Endothelial cell of umbilical vein (primary cell): ENCODE measurements at regions not wholly inside any gene's neighbourhood (a gene's known extent, or its start where the extent isn't known, plus 50 kb on each side); places are given as distances from the start of the nearest gene placed in this dataset.

ENCODE experiments used
- BruUV-seq: library from RNA; stranded (reverse); fragments of 400-500 nt; replicated peaks from 2 replicates; lab custom pipeline; 2021; lab: Mats Ljungman, UMichigan
- CTCF ChIA-PET: fragments of 300-600, 350-600 bp; sonication (Branson Sonifier 250); formaldehyde crosslinking; loops from one replicate; lab custom pipeline; 2021; ENCODE audit warnings: antibody characterized with exemption, inconsistent platforms; lab: Charles Lee
- POLR2A ChIA-PET: fragments of 300-600, 350-600 bp; sonication (Branson Sonifier 250); formaldehyde crosslinking; loops from one replicate; lab custom pipeline; 2021; ENCODE audit warnings: antibody characterized with exemption, inconsistent platforms; lab: Charles Lee
- DNase-seq: peaks from one replicate; pipeline ENCODE4 v3.0.0-alpha.2; 2011; ENCODE audit warnings: low read depth, low spot score
- FAIRE-seq: peaks from 2 replicates; lab custom pipeline; 2011; peaks lifted over from hg19 to GRCh38; lab: Jason Lieb, UNC
- H2AFZ ChIP-seq: 2 replicates; pipeline ENCODE4 v1.6.0; 2012; ENCODE audit warnings: low read depth, low read length, control low read depth, inconsistent platforms
- H3K27ac ChIP-seq: 2 replicates; pipeline ENCODE4 v1.5.1; 2011; ENCODE audit warnings: low read depth, mild to moderate bottlenecking, control low read depth, low read length, moderate library complexity; ENCODE audit not compliant: insufficient read depth
- H3K27me3 ChIP-seq, 2 experiments: 2 replicates each; pipeline versions ENCODE4 v1.6.0 to v1.6.1; 2011; ENCODE audit warnings: low read length in 2 of 2, mixed read lengths in 1 of 2; ENCODE audit not compliant: control insufficient read depth in 2 of 2, insufficient read depth in 2 of 2
- H3K36me3 ChIP-seq, 2 experiments: 2 replicates in 1 of 2; 3 replicates in 1 of 2; pipeline ENCODE4 v1.5.1; 2011; ENCODE audit warnings: low read length in 2 of 2, mild to moderate bottlenecking in 1 of 2, moderate library complexity in 1 of 2; ENCODE audit not compliant: control insufficient read depth in 2 of 2, insufficient read depth in 2 of 2; ENCODE audit errors: extremely low read depth in 1 of 2
- H3K4me1 ChIP-seq: 3 replicates; pipeline ENCODE4 v1.5.1; 2011; ENCODE audit warnings: mild to moderate bottlenecking, low read length; ENCODE audit not compliant: control insufficient read depth, insufficient read depth; ENCODE audit errors: extremely low read depth
- H3K4me2 ChIP-seq: 2 replicates; pipeline ENCODE4 v1.6.1; 2011; ENCODE audit warnings: low read length, control low read depth, mixed read lengths; ENCODE audit not compliant: insufficient read depth
- H3K4me3 ChIP-seq, 3 experiments: fragments of 200-600 bp in 1 of 3; sonication (generic), shearing (Covaris generic) in 1 of 3; replicated peaks in 1 of 3; 2 replicates each; pipeline ENCODE4 v1.5.1; 2011 to 2016; ENCODE audit warnings: control low read depth in 3 of 3, low read length in 3 of 3, mild to moderate bottlenecking in 2 of 3, inconsistent platforms in 1 of 3, low read depth in 1 of 3, moderate library complexity in 1 of 3; ENCODE audit not compliant: insufficient read depth in 1 of 3
- H3K79me2 ChIP-seq: 2 replicates; pipeline ENCODE4 v1.6.0; 2012; ENCODE audit warnings: low read length, inconsistent platforms; ENCODE audit not compliant: control insufficient read depth, insufficient read depth
- H3K9ac ChIP-seq: replicated peaks from 2 replicates; pipeline ENCODE3; 2011; ENCODE audit warnings: low read length, control low read depth; ENCODE audit not compliant: insufficient read depth; ENCODE audit errors: extremely low read depth
- H3K9me1 ChIP-seq: replicated peaks from 3 replicates; pipeline ENCODE4 v1.6.0; 2011; ENCODE audit warnings: mild to moderate bottlenecking, low read length; ENCODE audit not compliant: control insufficient read depth, insufficient read depth; ENCODE audit errors: extremely low read depth
- H3K9me3 ChIP-seq: replicated peaks from 2 replicates; pipeline ENCODE4 v1.5.1; 2012; ENCODE audit warnings: low read length, inconsistent platforms; ENCODE audit not compliant: control insufficient read depth, insufficient read depth
- H4K20me1 ChIP-seq: replicated peaks from 2 replicates; pipeline ENCODE3; 2011; ENCODE audit warnings: mild to moderate bottlenecking, low read length; ENCODE audit not compliant: control insufficient read depth, insufficient read depth; ENCODE audit errors: extremely low read depth
- CTCF ChIP-seq, 2 donors: IDR thresholded peaks; 1 replicate in 1 of 2; 2 replicates in 1 of 2; pipeline ENCODE4 v1.5.1; 2011; ENCODE audit warnings: low read length in 2 of 2, mild to moderate bottlenecking in 2 of 2, moderate library complexity in 2 of 2, control low read depth in 1 of 2, inconsistent platforms in 1 of 2, low read depth in 1 of 2; ENCODE audit not compliant: insufficient read depth in 1 of 2; ENCODE audit errors: extremely low read depth in 1 of 2
- EZH2 ChIP-seq: IDR thresholded peaks from 2 replicates; pipeline ENCODE4 v1.6.1; 2012; ENCODE audit warnings: borderline replicate concordance, low read depth, mild to moderate bottlenecking, moderate library complexity, low read length, inconsistent platforms; ENCODE audit not compliant: severe bottlenecking
- FOS ChIP-seq: IDR thresholded peaks from 2 replicates; pipeline ENCODE4 v1.6.1; 2011; ENCODE audit warnings: mild to moderate bottlenecking, low read length, moderate library complexity, borderline replicate concordance; ENCODE audit not compliant: insufficient read depth
- GATA2 ChIP-seq: IDR thresholded peaks from 2 replicates; pipeline ENCODE4 v1.7.0; 2011; ENCODE audit warnings: low read depth, mild to moderate bottlenecking, moderate library complexity, mixed read lengths, low read length; ENCODE audit not compliant: insufficient read length, insufficient read depth
- JUN ChIP-seq: IDR thresholded peaks from 2 replicates; pipeline ENCODE4 v1.6.1; 2011; ENCODE audit warnings: borderline replicate concordance, low read depth; ENCODE audit not compliant: insufficient read length, insufficient read depth
- MAX ChIP-seq: IDR thresholded peaks from 2 replicates; pipeline ENCODE4 v1.6.1; 2011; ENCODE audit not compliant: insufficient read depth, insufficient read length
- MYC ChIP-seq: IDR thresholded peaks from one replicate; pipeline ENCODE4 v1.6.1; 2011; ENCODE audit warnings: mild to moderate bottlenecking, low read depth, low read length
- POLR2A ChIP-seq: IDR thresholded peaks from 2 replicates; pipeline ENCODE4 v1.6.1; 2012; ENCODE audit warnings: low read depth, mild to moderate bottlenecking, control low read depth, low read length
- POLR2AphosphoS5 ChIP-seq: IDR thresholded peaks from 2 replicates; pipeline ENCODE4 v1.6.1; 2012; ENCODE audit warnings: low read depth, mild to moderate bottlenecking, control low read depth, low read length, moderate library complexity; ENCODE audit not compliant: insufficient read depth
- dilution Hi-C: fragments of 300-500 bp; cut with MboI; formaldehyde crosslinking; loops from one replicate; pipeline ENCODE4 v1.15.0; 2019; ENCODE audit warnings: low sequenced_read_pairs; ENCODE audit not compliant: extremely low pct_ligation_motif_present
- intact Hi-C: fragments of 100-400 bp; cut with micrococcal nuclease; formaldehyde crosslinking; loops from one replicate; pipeline ENCODE4 v1.10.0; 2022

- no peaks in the 10 kb centered on the region for H3K4me1 ChIP-seq
- H3K9me3 ChIP-seq: peaks cover 2% of the 10 kb centered on the region
- H2AFZ ChIP-seq: no peak overlapping the region
- H3K27me3 ChIP-seq: no peaks in the 10 kb centered on the region
- dilution Hi-C loops (no loop called here), intact Hi-C loops (no loop called here)
- BruUV-seq: no TSS peak
- H3K4me3 ChIP-seq: no peak overlapping the region
- CTCF ChIA-PET: no interaction called here
- no peaks in the 10 kb centered on the region for H3K36me3 ChIP-seq
- no peak overlapping the region for H3K9ac ChIP-seq
- no peak overlapping the region for H3K4me2 ChIP-seq
- no peak for TF ChIP-seq EZH2
- no peak for TF ChIP-seq JUN
- no peak for TF ChIP-seq CTCF (IDR thresholded peaks at IDR 0.05; ENCODE audit: extremely low read depth in 1 of 2, insufficient read depth in 1 of 2, low read depth in 1 of 2, low read length in 2 of 2)
- no peak for TF ChIP-seq FOS
- no peak for TF ChIP-seq POLR2AphosphoS5
- TF ChIP-seq MYC: no peak
- no peak for TF ChIP-seq GATA2
- TF ChIP-seq POLR2A: no peak
- no peak for TF ChIP-seq MAX
- FAIRE-seq (no peak), DNase-seq (no peak)
- H4K20me1 ChIP-seq: no peaks in the 10 kb centered on the region
- no peaks in the 10 kb centered on the region for H3K9me1 ChIP-seq
- H3K79me2 ChIP-seq: no peaks in the 10 kb centered on the region
- H3K27ac ChIP-seq: no peak overlapping the region
- POLR2A ChIA-PET: no interaction called here
Observed at GRCh38 chr16:73464834-73465233, 416.9 kb upstream of the ZFHX3 start.
